MCF 10A (cell line): ENCODE measurements at regions not wholly inside any gene's neighbourhood (a gene's known extent, or its start where the extent isn't known, plus 50 kb on each side); places are given as distances from the start of the nearest gene placed in this dataset.

Experiments used
- BruUV-seq: library from RNA; stranded (reverse); fragments of 400-500 nt; replicated peaks from 2 replicates; lab custom pipeline; 2021; lab: Mats Ljungman, UMichigan
- CTCF ChIA-PET: fragments of 300-600 bp; sonication (Branson Sonifier 250); formaldehyde crosslinking; extraction: SDS; loops from one replicate; lab custom pipeline; 2021; ENCODE audit warnings: antibody characterized with exemption, inconsistent platforms; lab: Yijun Ruan, JAX
- POLR2A ChIA-PET: fragments of 300-600, 350-650 bp; sonication (Branson Sonifier 250); formaldehyde crosslinking; extraction: SDS; loops from one replicate; lab custom pipeline; 2020; ENCODE audit warnings: antibody characterized with exemption, inconsistent platforms; lab: Yijun Ruan, JAX
- DNase-seq: peaks from one replicate; pipeline ENCODE4 v3.0.0-alpha.2; 2018; ENCODE audit not compliant: unreplicated experiment
- H3K27ac Mint-ChIP-seq: one replicate; pipeline ENCODE4 v1.8.0; 2022; ENCODE audit warnings: mild to moderate bottlenecking, low read depth, mixed read lengths; ENCODE audit not compliant: unreplicated experiment
- H3K27me3 Mint-ChIP-seq: one replicate; pipeline ENCODE4 v1.8.0; 2022; ENCODE audit warnings: mixed read lengths; ENCODE audit not compliant: insufficient read depth, unreplicated experiment
- H3K36me3 Mint-ChIP-seq: one replicate; pipeline ENCODE4 v1.8.0; 2022; ENCODE audit warnings: mild to moderate bottlenecking, moderate library complexity, mixed read lengths; ENCODE audit not compliant: insufficient read depth, unreplicated experiment
- H3K4me1 Mint-ChIP-seq: one replicate; pipeline ENCODE4 v1.8.0; 2022; ENCODE audit warnings: mixed read lengths; ENCODE audit not compliant: insufficient read depth, unreplicated experiment
- H3K4me3 Mint-ChIP-seq: one replicate; pipeline ENCODE4 v1.8.0; 2022; ENCODE audit warnings: mild to moderate bottlenecking, moderate library complexity, mixed read lengths; ENCODE audit not compliant: unreplicated experiment
- H3K9me3 Mint-ChIP-seq: one replicate; pipeline ENCODE4 v1.8.0; 2022; ENCODE audit warnings: mixed read lengths; ENCODE audit not compliant: unreplicated experiment
- intact Hi-C: fragments of 100-400 bp; cut with micrococcal nuclease; formaldehyde crosslinking; loops from 2 replicates; pipeline ENCODE4 v1.14.1; 2022
- TF ChIP-seq, protein P1 (sequence below): fragments of 200-600 bp; IDR thresholded peaks from one replicate; pipeline ENCODE4 v1.8.0; 2022; ENCODE audit warnings: antibody characterized with exemption, mild to moderate bottlenecking; ENCODE audit not compliant: unreplicated experiment

DNA sequence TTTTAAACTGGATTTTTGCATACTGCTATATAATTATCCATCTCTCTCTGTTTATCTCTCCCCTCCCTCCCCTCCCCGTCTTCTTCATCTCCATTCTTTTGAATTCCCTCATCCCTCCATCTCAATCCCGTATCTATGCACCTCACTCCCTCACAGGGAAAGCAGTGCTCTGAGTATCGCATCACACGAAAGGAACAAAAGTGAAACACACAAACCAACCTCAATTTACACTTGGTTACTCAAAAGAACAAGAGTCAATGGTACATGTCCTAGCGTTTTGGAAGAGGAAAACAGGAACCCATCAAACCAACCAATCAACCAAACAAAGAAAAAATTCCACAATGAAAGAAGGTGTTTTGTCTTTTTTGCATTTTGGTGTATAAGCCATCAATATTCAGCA, 115.1 kb downstream of the NBPF12 start:
- no peaks in the 10 kb centered on the region for H3K9me3 Mint-ChIP-seq
- CTCF ChIA-PET, result no interaction called here
- H3K4me3 Mint-ChIP-seq, result no peak overlapping the region
- no peaks in the 10 kb centered on the region for H3K4me1 Mint-ChIP-seq
- H3K36me3 Mint-ChIP-seq, result no peaks in the 10 kb centered on the region
- BruUV-seq, result no TSS peak
- intact Hi-C loops, result no loop called here
- POLR2A ChIA-PET, result interaction anchor here (1.1 kb wide), 1 partner anchor 28 kb away, joined by 3 read pairs; no protein-coding TSS in a partner anchor
- H3K27ac Mint-ChIP-seq, result no peak overlapping the region
- DNase-seq, result no peak
- TF ChIP-seq, protein P1, sequence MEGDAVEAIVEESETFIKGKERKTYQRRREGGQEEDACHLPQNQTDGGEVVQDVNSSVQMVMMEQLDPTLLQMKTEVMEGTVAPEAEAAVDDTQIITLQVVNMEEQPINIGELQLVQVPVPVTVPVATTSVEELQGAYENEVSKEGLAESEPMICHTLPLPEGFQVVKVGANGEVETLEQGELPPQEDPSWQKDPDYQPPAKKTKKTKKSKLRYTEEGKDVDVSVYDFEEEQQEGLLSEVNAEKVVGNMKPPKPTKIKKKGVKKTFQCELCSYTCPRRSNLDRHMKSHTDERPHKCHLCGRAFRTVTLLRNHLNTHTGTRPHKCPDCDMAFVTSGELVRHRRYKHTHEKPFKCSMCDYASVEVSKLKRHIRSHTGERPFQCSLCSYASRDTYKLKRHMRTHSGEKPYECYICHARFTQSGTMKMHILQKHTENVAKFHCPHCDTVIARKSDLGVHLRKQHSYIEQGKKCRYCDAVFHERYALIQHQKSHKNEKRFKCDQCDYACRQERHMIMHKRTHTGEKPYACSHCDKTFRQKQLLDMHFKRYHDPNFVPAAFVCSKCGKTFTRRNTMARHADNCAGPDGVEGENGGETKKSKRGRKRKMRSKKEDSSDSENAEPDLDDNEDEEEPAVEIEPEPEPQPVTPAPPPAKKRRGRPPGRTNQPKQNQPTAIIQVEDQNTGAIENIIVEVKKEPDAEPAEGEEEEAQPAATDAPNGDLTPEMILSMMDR, result no peak
- no peaks in the 10 kb centered on the region for H3K27me3 Mint-ChIP-seq

GRCh38 chr1:147052677-147053076, 114.6 kb downstream of the NBPF12 start:
- BruUV-seq, result no TSS peak
- no peak for DNase-seq
- no peak overlapping the region for H3K27ac Mint-ChIP-seq
- no peaks in the 10 kb centered on the region for H3K36me3 Mint-ChIP-seq
- no peaks in the 10 kb centered on the region for H3K27me3 Mint-ChIP-seq
- TF ChIP-seq, protein P1, result no peak
- H3K4me3 Mint-ChIP-seq, result no peak overlapping the region
- H3K4me1 Mint-ChIP-seq, result no peaks in the 10 kb centered on the region
- ChIA-PET CTCF (no interaction called here), POLR2A (interaction anchor here (1.1 kb wide), 1 partner anchor 28 kb away, joined by 3 read pairs; no protein-coding TSS in a partner anchor)
- intact Hi-C loops, result no loop called here
- H3K9me3 Mint-ChIP-seq, result no peaks in the 10 kb centered on the region

- POLR2A ChIA-PET, result no interaction called here
- CTCF ChIA-PET, result no interaction called here
- no peaks in the 10 kb centered on the region for H3K27me3 Mint-ChIP-seq
- no TSS peak for BruUV-seq
- intact Hi-C loops, result no loop called here
- H3K4me1 Mint-ChIP-seq, result peaks cover 2% of the 10 kb centered on the region
- TF ChIP-seq, protein P1, result no peak
- no peak overlapping the region for H3K4me3 Mint-ChIP-seq
- H3K9me3 Mint-ChIP-seq, result no peaks in the 10 kb centered on the region
- no peaks in the 10 kb centered on the region for H3K36me3 Mint-ChIP-seq
- no peak for DNase-seq
- no peak overlapping the region for H3K27ac Mint-ChIP-seq
These were observed 114.0 kb downstream of the NBPF12 start for GRCh38 chr1:147052143-147052542.

- intact Hi-C loops, result no loop called here
- Mint-ChIP-seq H3K9me3 (no peaks in the 10 kb centered on the region), H3K27ac (no peak overlapping the region), H3K27me3 (no peaks in the 10 kb centered on the region), H3K36me3 (no peaks in the 10 kb centered on the region), H3K4me3 (no peak overlapping the region), H3K4me1 (peaks cover 7% of the 10 kb centered on the region)
- ChIA-PET POLR2A (no interaction called here), CTCF (interaction anchor here (0.6 kb wide), 1 partner anchor 330 kb away, joined by 3 read pairs; no protein-coding TSS in a partner anchor)
- TF ChIP-seq, protein P1, result no peak
- DNase-seq, result no peak
- no TSS peak for BruUV-seq
These were observed 113.0 kb downstream of the NBPF12 start for GRCh38 chr1:147051136-147051535.
